GM19455 (cell line): ENCODE measurements at regions not wholly inside any gene's neighbourhood (a gene's known extent, or its start where the extent isn't known, plus 50 kb on each side); places are given as distances from the start of the nearest gene placed in this dataset.
A peak's percentile ranks its signal among the peaks of the same experiment; 100 is the strongest.
"Not testable (repeated sequence)": the region's sequence is repeated elsewhere in the genome, so short reads cannot be mapped to it uniquely, and the experiment has no call there.

Source experiments
- ATAC-seq: cut with Tn5 transposase; IDR thresholded peaks from one replicate; pipeline ENCODE4 v1.9.1; 2021; ENCODE audit not compliant: unreplicated experiment

- no peak for ATAC-seq
These were observed 112.0 kb downstream of the ZNF648 start for GRCh38 chr1:181949500-181949899.

- ATAC-seq, result no peak
These were observed 113.1 kb downstream of the ZNF648 start for GRCh38 chr1:181948372-181948771.

GRCh38 chr1:181947441-181947840 is 114.1 kb downstream of the ZNF648 start:
- ATAC-seq, result no peak

- peak; percentile 88 for ATAC-seq
These were observed 124.5 kb downstream of the ZNF648 start for GRCh38 chr1:181936768-181937581.

GRCh38 chr1:181936269-181936668 is 125.2 kb downstream of the ZNF648 start:
- ATAC-seq, result peak; percentile 25

- no peak for ATAC-seq
These were observed 129.6 kb downstream of the ZNF648 start for GRCh38 chr1:181931873-181932272.

GRCh38 chr1:181930187-181930586 is 131.3 kb downstream of the ZNF648 start:
- ATAC-seq, result no peak

GRCh38 chr1:181926697-181927096 is 134.8 kb downstream of the ZNF648 start:
- ATAC-seq, result no peak

- ATAC-seq, result not testable (repeated sequence)
These were observed 137.5 kb downstream of the ZNF648 start for GRCh38 chr1:181924034-181924433.

- no peak for ATAC-seq
These were observed 142.0 kb downstream of the ZNF648 start for GRCh38 chr1:181919542-181919941.

- no peak for ATAC-seq
These were observed 142.5 kb downstream of the ZNF648 start for GRCh38 chr1:181918880-181919525.

GRCh38 chr1:181911715-181912114 is 149.8 kb downstream of the ZNF648 start:
- ATAC-seq, result no peak

- ATAC-seq, result no peak
These were observed 150.6 kb downstream of the ZNF648 start for GRCh38 chr1:181910905-181911304.

GRCh38 chr1:181909010-181909409 is 152.5 kb downstream of the ZNF648 start:
- ATAC-seq, result no peak

GRCh38 chr1:181906631-181907030 is 154.9 kb downstream of the ZNF648 start:
- no peak for ATAC-seq

GRCh38 chr1:181905944-181906597 is 155.4 kb downstream of the ZNF648 start:
- ATAC-seq, result no peak

GRCh38 chr1:181898773-181899172 is 162.7 kb downstream of the ZNF648 start:
- ATAC-seq, result no peak

- no peak for ATAC-seq
These were observed 164.7 kb downstream of the ZNF648 start for GRCh38 chr1:181896824-181897223.

- ATAC-seq, result no peak
These were observed 167.1 kb downstream of the ZNF648 start for GRCh38 chr1:181894439-181894859.

- no peak for ATAC-seq
These were observed 167.6 kb downstream of the ZNF648 start for GRCh38 chr1:181893937-181894336.

- ATAC-seq, result not testable (repeated sequence)
These were observed 168.4 kb downstream of the ZNF648 start for GRCh38 chr1:181893150-181893549.

- ATAC-seq, result no peak
These were observed 188.9 kb downstream of the ZNF648 start for GRCh38 chr1:181872562-181872961.
